ENCODE measurements at regions not wholly inside any gene's neighbourhood (a gene's known extent, or its start where the extent isn't known, plus 50 kb on each side); places are given as distances from the start of the nearest gene placed in this dataset.

- H3K27ac ChIP-seq (ENCODE audit: low read length), result no peak overlapping the region
- no peak overlapping the region for H3K4me3 ChIP-seq (ENCODE audit: low read depth in 1 of 2, low read length in 2 of 2)
- H3K4me1 ChIP-seq (ENCODE audit: insufficient read depth, low read length), result no peaks in the 10 kb centered on the region
- no peak overlapping the region for H3K4me2 ChIP-seq (ENCODE audit: insufficient read depth, low read length)
- ATAC-seq (ENCODE audit: insufficient read depth, low read depth) (no peak), DNase-seq (no peak)
- no peaks in the 10 kb centered on the region for H3K27me3 ChIP-seq (ENCODE audit: insufficient read depth, low read length, poor library complexity)
- H3K79me2 ChIP-seq (ENCODE audit: insufficient read depth, low read length), result no peaks in the 10 kb centered on the region
- TF ChIP-seq CTCF (IDR thresholded peaks at IDR 0.05; ENCODE audit: borderline replicate concordance, extremely low read depth, low read length, poor library complexity, severe bottlenecking) (no peak), EZH2 (IDR thresholded peaks at IDR 0.05; ENCODE audit: borderline replicate concordance, low read depth, low read length, severe bottlenecking) (no peak)
- H2AFZ ChIP-seq (ENCODE audit: low read depth, low read length), result no peak overlapping the region
- no peaks in the 10 kb centered on the region for H3K36me3 ChIP-seq (ENCODE audit: insufficient read depth, low read length)
- H3K9me3 ChIP-seq (ENCODE audit: insufficient read depth, low read length, severe bottlenecking), result no peaks in the 10 kb centered on the region
- no peak overlapping the region for H3K9ac ChIP-seq (ENCODE audit: low read depth, low read length)
- no peaks in the 10 kb centered on the region for H4K20me1 ChIP-seq (ENCODE audit: insufficient read depth, low read length)
Measured at GRCh38 chr2:225788571-225789094, 389.1 kb downstream of the NYAP2 start.

GRCh38 chr2:225787497-225787896 is 388.0 kb downstream of the NYAP2 start:
- H3K27me3 ChIP-seq (ENCODE audit: insufficient read depth, low read length, poor library complexity), result no peaks in the 10 kb centered on the region
- DNase-seq, result no peak
- H3K9ac ChIP-seq (ENCODE audit: low read depth, low read length), result no peak overlapping the region
- no peaks in the 10 kb centered on the region for H4K20me1 ChIP-seq (ENCODE audit: insufficient read depth, low read length)
- no peaks in the 10 kb centered on the region for H3K4me1 ChIP-seq (ENCODE audit: insufficient read depth, low read length)
- no peak overlapping the region for H3K4me3 ChIP-seq (ENCODE audit: low read depth in 1 of 2, low read length in 2 of 2)
- H3K27ac ChIP-seq (ENCODE audit: low read length), result no peak overlapping the region
- TF ChIP-seq CTCF (IDR thresholded peaks at IDR 0.05; ENCODE audit: borderline replicate concordance, extremely low read depth, low read length, poor library complexity, severe bottlenecking) (no peak), EZH2 (IDR thresholded peaks at IDR 0.05; ENCODE audit: borderline replicate concordance, low read depth, low read length, severe bottlenecking) (no peak)
- no peaks in the 10 kb centered on the region for H3K79me2 ChIP-seq (ENCODE audit: insufficient read depth, low read length)
- H3K9me3 ChIP-seq (ENCODE audit: insufficient read depth, low read length, severe bottlenecking), result no peaks in the 10 kb centered on the region
- H3K4me2 ChIP-seq (ENCODE audit: insufficient read depth, low read length), result no peak overlapping the region
- no peak overlapping the region for H2AFZ ChIP-seq (ENCODE audit: low read depth, low read length)
- H3K36me3 ChIP-seq (ENCODE audit: insufficient read depth, low read length), result no peaks in the 10 kb centered on the region
- ATAC-seq (ENCODE audit: insufficient read depth, low read depth), result no peak

GRCh38 chr2:225781991-225782390 is 382.5 kb downstream of the NYAP2 start:
- Histone ChIP-seq H3K4me1 (ENCODE audit: insufficient read depth, low read length) (no peaks in the 10 kb centered on the region), H3K79me2 (ENCODE audit: insufficient read depth, low read length) (no peaks in the 10 kb centered on the region), H3K27ac (ENCODE audit: low read length) (no peak overlapping the region), H3K27me3 (ENCODE audit: insufficient read depth, low read length, poor library complexity) (no peaks in the 10 kb centered on the region), H4K20me1 (ENCODE audit: insufficient read depth, low read length) (no peaks in the 10 kb centered on the region), H3K9ac (ENCODE audit: low read depth, low read length) (no peak overlapping the region), H3K36me3 (ENCODE audit: insufficient read depth, low read length) (no peaks in the 10 kb centered on the region), H3K4me3 (ENCODE audit: low read depth in 1 of 2, low read length in 2 of 2) (no peak overlapping the region), H2AFZ (ENCODE audit: low read depth, low read length) (no peak overlapping the region), H3K4me2 (ENCODE audit: insufficient read depth, low read length) (no peak overlapping the region), H3K9me3 (ENCODE audit: insufficient read depth, low read length, severe bottlenecking) (no peaks in the 10 kb centered on the region)
- ATAC-seq (ENCODE audit: insufficient read depth, low read depth) (no peak), DNase-seq (no peak)
- TF ChIP-seq CTCF (IDR thresholded peaks at IDR 0.05; ENCODE audit: borderline replicate concordance, extremely low read depth, low read length, poor library complexity, severe bottlenecking) (no peak), EZH2 (IDR thresholded peaks at IDR 0.05; ENCODE audit: borderline replicate concordance, low read depth, low read length, severe bottlenecking) (no peak)

GRCh38 chr2:225781145-225781544 is 381.6 kb downstream of the NYAP2 start:
- H3K9ac ChIP-seq (ENCODE audit: low read depth, low read length), result no peak overlapping the region
- no peak overlapping the region for H3K4me3 ChIP-seq (ENCODE audit: low read depth in 1 of 2, low read length in 2 of 2)
- H3K79me2 ChIP-seq (ENCODE audit: insufficient read depth, low read length), result no peaks in the 10 kb centered on the region
- no peak overlapping the region for H3K27ac ChIP-seq (ENCODE audit: low read length)
- ATAC-seq (ENCODE audit: insufficient read depth, low read depth) (no peak), DNase-seq (no peak)
- H2AFZ ChIP-seq (ENCODE audit: low read depth, low read length), result no peak overlapping the region
- no peaks in the 10 kb centered on the region for H3K4me1 ChIP-seq (ENCODE audit: insufficient read depth, low read length)
- H3K27me3 ChIP-seq (ENCODE audit: insufficient read depth, low read length, poor library complexity), result no peaks in the 10 kb centered on the region
- TF ChIP-seq CTCF (IDR thresholded peaks at IDR 0.05; ENCODE audit: borderline replicate concordance, extremely low read depth, low read length, poor library complexity, severe bottlenecking) (no peak), EZH2 (IDR thresholded peaks at IDR 0.05; ENCODE audit: borderline replicate concordance, low read depth, low read length, severe bottlenecking) (no peak)
- H4K20me1 ChIP-seq (ENCODE audit: insufficient read depth, low read length), result no peaks in the 10 kb centered on the region
- H3K9me3 ChIP-seq (ENCODE audit: insufficient read depth, low read length, severe bottlenecking), result no peaks in the 10 kb centered on the region
- H3K4me2 ChIP-seq (ENCODE audit: insufficient read depth, low read length), result no peak overlapping the region
- H3K36me3 ChIP-seq (ENCODE audit: insufficient read depth, low read length), result no peaks in the 10 kb centered on the region
